ENCODE measurements at regions not wholly inside any gene's neighbourhood (a gene's known extent, or its start where the extent isn't known, plus 50 kb on each side); places are given as distances from the start of the nearest gene placed in this dataset.

GRCh38 chr2:2874341-2874740 lies 503.3 kb downstream of the EIPR1 start:
- TF ChIP-seq NFE2L2 (IDR thresholded peaks at IDR 0.05; ENCODE audit: low read depth, low read length), result no peak
- no peak for TF ChIP-seq RAD21 (IDR thresholded peaks at IDR 0.05; ENCODE audit: low read length)
- no peak for TF ChIP-seq POLR2A (IDR thresholded peaks at IDR 0.05; ENCODE audit: low read depth, low read length)
- TF ChIP-seq MAZ (IDR thresholded peaks at IDR 0.05; ENCODE audit: borderline replicate concordance, low read depth, low read length), result no peak
- no peak for TF ChIP-seq RFX5 (IDR thresholded peaks at IDR 0.05; ENCODE audit: low read depth, low read length)
- TF ChIP-seq MXI1 (IDR thresholded peaks at IDR 0.05; ENCODE audit: borderline replicate concordance, low read depth, low read length), result no peak
- TF ChIP-seq CTCF (conservative IDR thresholded peaks at IDR 0.05; ENCODE audit: low read depth, low read length), result no peak
- no peak for TF ChIP-seq USF2 (IDR thresholded peaks at IDR 0.05; ENCODE audit: low read depth, low read length)
- no peak for TF ChIP-seq RCOR1 (IDR thresholded peaks at IDR 0.05; ENCODE audit: insufficient replicate concordance, low read length)
- no peak for TF ChIP-seq ELK1 (IDR thresholded peaks at IDR 0.05; ENCODE audit: borderline replicate concordance, low read depth, low read length)
- TF ChIP-seq SMC3 (IDR thresholded peaks at IDR 0.05; ENCODE audit: low read depth, low read length), result no peak
- TF ChIP-seq CHD1 (IDR thresholded peaks at IDR 0.05; ENCODE audit: low read depth, low read length), result no peak
- TF ChIP-seq FOS (IDR thresholded peaks at IDR 0.05; ENCODE audit: low read depth, low read length), result no peak
- no peak for TF ChIP-seq MAFK (IDR thresholded peaks at IDR 0.05; ENCODE audit: low read depth, low read length)
- TF ChIP-seq CEBPB (IDR thresholded peaks at IDR 0.05; ENCODE audit: low read depth, low read length), result no peak
- no peak for TF ChIP-seq BHLHE40 (IDR thresholded peaks at IDR 0.05; ENCODE audit: low read depth, low read length)
- no peak overlapping the region for H2BK5ac ChIP-seq (ENCODE audit: low read depth, low read length, poor library complexity, severe bottlenecking)
- no peak overlapping the region for H3K14ac ChIP-seq (replicated peaks; ENCODE audit: low read depth, low read length)
- H2BK120ac ChIP-seq (ENCODE audit: low read depth, low read length), result no peak overlapping the region
- H4K91ac ChIP-seq (ENCODE audit: insufficient read depth, low read depth, low read length), result no peak overlapping the region
- H3K56ac ChIP-seq (ENCODE audit: extremely low read depth, insufficient read depth, low read length), result no peak overlapping the region
- ChIA-PET POLR2A (ENCODE audit: unreplicated experiment) (interaction anchor here (0.7 kb wide), 1 partner anchor 239 kb away, joined by 11 read pairs; no protein-coding TSS in a partner anchor), CTCF (no interaction called here)
- H3K23ac ChIP-seq (ENCODE audit: low read depth, low read length), result no peak overlapping the region
- no peaks in the 10 kb centered on the region for H3K4me1 ChIP-seq (ENCODE audit: control insufficient read depth, insufficient read depth, low read length)
- WGBS, 2 experiments (ENCODE audit: extremely low coverage in 2 of 2, insufficient read length in 1 of 2), result 93% methylated on average over 4 of the region's 10 CpGs; no CpG with 5 or more reads in 1 of the 2 experiments
- H3K4me3 ChIP-seq (ENCODE audit: insufficient read depth, low read depth, low read length), result no peak overlapping the region
- H4K5ac ChIP-seq (ENCODE audit: low read depth, low read length), result no peak overlapping the region
- H3K9me3 ChIP-seq (ENCODE audit: control insufficient read depth, insufficient read depth, low read length), result peaks cover 54% of the 10 kb centered on the region
- no peak overlapping the region for H2AFZ ChIP-seq (replicated peaks; ENCODE audit: low read length, poor library complexity)
- no peaks in the 10 kb centered on the region for H3K79me1 ChIP-seq (ENCODE audit: low read depth in 1 of 2, low read length in 2 of 2)
- H3K36me3 ChIP-seq (ENCODE audit: control insufficient read depth, insufficient read depth, low read length), result no peaks in the 10 kb centered on the region
- no peak overlapping the region for H3K27ac ChIP-seq (ENCODE audit: insufficient read depth, low read length)
- H2BK20ac ChIP-seq (ENCODE audit: low read depth, low read length), result no peak overlapping the region
- intact Hi-C loops (cut with micrococcal nuclease) (no loop called here), in situ Hi-C loops (cut with MboI; ENCODE audit: low sequenced_read_pairs) (no loop called here), dilution Hi-C loops (cut with HindIII; ENCODE audit: low sequenced_read_pairs, unreplicated experiment) (no loop called here)
- no peak overlapping the region for H4K8ac ChIP-seq (ENCODE audit: low read depth in 2 of 2, low read length in 2 of 2)
- H3K27me3 ChIP-seq (ENCODE audit: control insufficient read depth, insufficient read depth, low read length), result no peaks in the 10 kb centered on the region
- no peak for ATAC-seq (ENCODE audit: low read depth)
- no peaks in the 10 kb centered on the region for H4K20me1 ChIP-seq (ENCODE audit: insufficient read depth, low read length)
- no peak overlapping the region for H3K18ac ChIP-seq (ENCODE audit: low read depth, low read length)
- H3K9ac ChIP-seq (ENCODE audit: low read depth, low read length), result no peak overlapping the region
- H3K9me1 ChIP-seq (ENCODE audit: insufficient read depth, low read length), result no peaks in the 10 kb centered on the region
- no peak overlapping the region for H2AK5ac ChIP-seq (ENCODE audit: low read depth, low read length)
- no peak overlapping the region for H3K4ac ChIP-seq (ENCODE audit: low read depth, low read length)
- no peak for DNase-seq
- no TSS peak for BruUV-seq (replicated peaks)
- H2BK15ac ChIP-seq (ENCODE audit: low read depth, low read length), result no peak overlapping the region
- H3K4me2 ChIP-seq (ENCODE audit: low read depth, low read length), result no peak overlapping the region
- no peak overlapping the region for H2AK9ac ChIP-seq (replicated peaks; ENCODE audit: low read depth, low read length, poor library complexity)
